Progenitor cell of endocrine pancreas (in vitro differentiated cells): ENCODE measurements at regions not wholly inside any gene's neighbourhood (a gene's known extent, or its start where the extent isn't known, plus 50 kb on each side); places are given as distances from the start of the nearest gene placed in this dataset.

Experiments used
- DNase-seq: peaks from one replicate; pipeline ENCODE4 v3.0.0; 2021; ENCODE audit warnings: low spot score; ENCODE audit not compliant: unreplicated experiment
- H3K27ac Mint-ChIP-seq: 2 replicates; pipeline ENCODE4 v1.8.0; 2021; ENCODE audit warnings: mild to moderate bottlenecking, moderate library complexity, mixed read lengths
- H3K27me3 Mint-ChIP-seq: 2 replicates; pipeline ENCODE4 v1.8.0; 2021; ENCODE audit warnings: mixed read lengths
- H3K36me3 Mint-ChIP-seq: 2 replicates; pipeline ENCODE4 v1.8.0; 2022; ENCODE audit warnings: mixed read lengths; ENCODE audit not compliant: insufficient read depth
- H3K4me1 Mint-ChIP-seq: 2 replicates; pipeline ENCODE4 v1.8.0; 2021; ENCODE audit warnings: low read depth, mixed read lengths
- H3K4me3 Mint-ChIP-seq: 2 replicates; pipeline ENCODE4 v1.8.0; 2021; ENCODE audit warnings: low read depth, mild to moderate bottlenecking, moderate library complexity, mixed read lengths
- H3K9me3 Mint-ChIP-seq: 2 replicates; pipeline ENCODE4 v1.8.0; 2021; ENCODE audit warnings: low read depth, mixed read lengths
- CTCF ChIP-seq: fragments of 200-600 bp; sonication (generic); IDR thresholded peaks from one replicate; pipeline ENCODE4 v1.5.0; 2021; ENCODE audit warnings: antibody characterized with exemption, mild to moderate bottlenecking; ENCODE audit not compliant: unreplicated experiment

DNA sequence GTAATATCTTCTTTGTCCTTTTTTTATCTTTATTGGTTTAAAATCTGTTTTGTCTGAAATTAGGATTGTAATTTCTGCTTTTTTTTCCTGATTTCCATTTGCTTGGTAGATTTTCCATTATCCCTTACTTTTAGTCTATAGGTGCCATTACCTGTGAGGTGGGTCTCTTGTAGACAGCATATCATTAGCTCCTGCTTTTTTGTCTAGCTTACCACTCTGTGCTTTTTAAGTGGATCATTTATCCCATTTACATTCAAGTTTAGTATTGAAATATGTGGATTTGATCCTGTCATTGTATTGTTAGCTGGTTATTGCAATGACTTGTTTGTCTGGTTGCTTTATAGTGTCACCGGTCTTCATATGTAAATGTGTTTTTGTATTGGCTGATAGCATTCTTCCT lies 958.6 kb upstream of the SLIT2 start:
- H3K9me3 Mint-ChIP-seq = peaks cover 41% of the 10 kb centered on the region
- H3K4me1 Mint-ChIP-seq = no peaks in the 10 kb centered on the region
- no peak overlapping the region for H3K27ac Mint-ChIP-seq
- no peak for TF ChIP-seq CTCF
- DNase-seq = no peak
- H3K36me3 Mint-ChIP-seq = peaks cover 2% of the 10 kb centered on the region
- H3K27me3 Mint-ChIP-seq = no peaks in the 10 kb centered on the region
- H3K4me3 Mint-ChIP-seq = no peak overlapping the region

GRCh38 chr4:19286924-19287323 lies 964.8 kb upstream of the SLIT2 start:
- Mint-ChIP-seq H3K27me3 (no peaks in the 10 kb centered on the region), H3K36me3 (no peaks in the 10 kb centered on the region), H3K9me3 (peaks cover 24% of the 10 kb centered on the region), H3K27ac (no peak overlapping the region), H3K4me1 (peaks cover 3% of the 10 kb centered on the region), H3K4me3 (no peak overlapping the region)
- TF ChIP-seq CTCF = no peak
- DNase-seq = no peak

GRCh38 chr4:19285146-19285545 lies 966.6 kb upstream of the SLIT2 start:
- Mint-ChIP-seq H3K27ac (no peak overlapping the region), H3K9me3 (peaks cover 29% of the 10 kb centered on the region), H3K36me3 (no peaks in the 10 kb centered on the region), H3K4me1 (peaks cover 3% of the 10 kb centered on the region), H3K4me3 (no peak overlapping the region), H3K27me3 (no peaks in the 10 kb centered on the region)
- TF ChIP-seq CTCF = no peak
- no peak for DNase-seq

DNA sequence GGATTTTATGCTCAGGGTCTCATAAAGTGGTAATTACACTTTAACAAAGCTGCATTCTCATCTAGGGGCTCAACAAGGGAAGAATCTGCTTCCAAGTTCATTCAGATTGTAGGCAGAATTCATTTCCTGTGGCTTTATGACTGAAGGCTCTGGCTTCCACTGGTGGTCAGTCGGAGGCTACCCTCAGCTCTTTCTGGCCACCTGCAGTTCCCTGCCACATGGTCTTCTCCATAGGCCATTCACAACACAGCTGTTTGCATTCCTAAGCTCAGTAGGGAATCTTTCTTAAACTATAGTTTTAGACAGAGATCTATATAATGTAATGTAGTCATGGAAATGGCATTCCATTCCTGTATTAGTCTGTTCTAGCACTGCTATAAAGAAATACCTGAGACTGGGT lies 973.0 kb upstream of the SLIT2 start:
- Mint-ChIP-seq H3K27ac (no peak overlapping the region), H3K9me3 (peaks cover 22% of the 10 kb centered on the region)
- DNase-seq = no peak

GRCh38 chr4:19266566-19266965 lies 985.1 kb upstream of the SLIT2 start:
- TF ChIP-seq CTCF = no peak
- no peaks in the 10 kb centered on the region for H3K4me1 Mint-ChIP-seq

More for the DNA sequence above, 973.0 kb upstream of the SLIT2 start:
- Mint-ChIP-seq H3K27me3 (no peaks in the 10 kb centered on the region), H3K4me1 (no peaks in the 10 kb centered on the region), H3K4me3 (no peak overlapping the region), H3K36me3 (no peaks in the 10 kb centered on the region)
- no peak for TF ChIP-seq CTCF

More at GRCh38 chr4:19266566-19266965, 985.1 kb upstream of the SLIT2 start:
- Mint-ChIP-seq H3K27ac (no peak overlapping the region), H3K9me3 (no peaks in the 10 kb centered on the region), H3K4me3 (no peak overlapping the region), H3K36me3 (no peaks in the 10 kb centered on the region), H3K27me3 (no peaks in the 10 kb centered on the region)
- DNase-seq = no peak
